ENCODE measurements at regions not wholly inside any gene's neighbourhood (a gene's known extent, or its start where the extent isn't known, plus 50 kb on each side); places are given as distances from the start of the nearest gene placed in this dataset.

- Histone ChIP-seq H3K79me2 (ENCODE audit: control insufficient read depth, insufficient read depth, low read length) (no peaks in the 10 kb centered on the region), H3K36me3 (ENCODE audit: control insufficient read depth in 2 of 2, extremely low read depth in 1 of 2, insufficient read depth in 2 of 2, low read length in 2 of 2) (no peaks in the 10 kb centered on the region), H3K4me1 (ENCODE audit: control insufficient read depth, extremely low read depth, insufficient read depth, low read length) (peaks cover 14% of the 10 kb centered on the region), H2AFZ (ENCODE audit: control insufficient read depth, low read length) (no peak overlapping the region), H3K27ac (ENCODE audit: control insufficient read depth, insufficient read depth, low read length) (no peak overlapping the region), H3K9ac (ENCODE audit: control insufficient read depth, extremely low read depth, insufficient read depth, low read length) (no peak overlapping the region), H3K9me3 (ENCODE audit: control insufficient read depth, low read depth, low read length) (no peaks in the 10 kb centered on the region), H3K4me2 (ENCODE audit: control insufficient read depth, extremely low read depth, insufficient read depth, low read depth, low read length) (no peak overlapping the region), H3K9me1 (ENCODE audit: control insufficient read depth, extremely low read depth, insufficient read depth, low read length) (no peaks in the 10 kb centered on the region), H4K20me1 (ENCODE audit: control insufficient read depth, extremely low read depth, insufficient read depth, low read length) (no peaks in the 10 kb centered on the region), H3K4me3 (ENCODE audit: control insufficient read depth in 2 of 3, extremely low read depth in 1 of 3, insufficient read depth in 2 of 3, low read depth in 1 of 3, low read length in 3 of 3) (no peak overlapping the region), H3K27me3 (ENCODE audit: control insufficient read depth, extremely low read depth, insufficient read depth, low read length) (peaks cover 3% of the 10 kb centered on the region)
- no peak for TF ChIP-seq EZH2 (IDR thresholded peaks at IDR 0.05; ENCODE audit: low read length)
- TF ChIP-seq, protein P1, sequence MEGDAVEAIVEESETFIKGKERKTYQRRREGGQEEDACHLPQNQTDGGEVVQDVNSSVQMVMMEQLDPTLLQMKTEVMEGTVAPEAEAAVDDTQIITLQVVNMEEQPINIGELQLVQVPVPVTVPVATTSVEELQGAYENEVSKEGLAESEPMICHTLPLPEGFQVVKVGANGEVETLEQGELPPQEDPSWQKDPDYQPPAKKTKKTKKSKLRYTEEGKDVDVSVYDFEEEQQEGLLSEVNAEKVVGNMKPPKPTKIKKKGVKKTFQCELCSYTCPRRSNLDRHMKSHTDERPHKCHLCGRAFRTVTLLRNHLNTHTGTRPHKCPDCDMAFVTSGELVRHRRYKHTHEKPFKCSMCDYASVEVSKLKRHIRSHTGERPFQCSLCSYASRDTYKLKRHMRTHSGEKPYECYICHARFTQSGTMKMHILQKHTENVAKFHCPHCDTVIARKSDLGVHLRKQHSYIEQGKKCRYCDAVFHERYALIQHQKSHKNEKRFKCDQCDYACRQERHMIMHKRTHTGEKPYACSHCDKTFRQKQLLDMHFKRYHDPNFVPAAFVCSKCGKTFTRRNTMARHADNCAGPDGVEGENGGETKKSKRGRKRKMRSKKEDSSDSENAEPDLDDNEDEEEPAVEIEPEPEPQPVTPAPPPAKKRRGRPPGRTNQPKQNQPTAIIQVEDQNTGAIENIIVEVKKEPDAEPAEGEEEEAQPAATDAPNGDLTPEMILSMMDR (optimal IDR thresholded peaks at IDR 0.05 in 1 of 3, IDR thresholded peaks at IDR 0.05 in 1 of 3, conservative IDR thresholded peaks at IDR 0.05 in 1 of 3; ENCODE audit: extremely low read depth in 1 of 3, insufficient read depth in 2 of 3, low read length in 3 of 3) = no peak
- DNase-seq (ENCODE audit: low read depth, low spot score) (no peak), FAIRE-seq (no peak)
- dilution Hi-C loops (cut with MboI; ENCODE audit: extremely low pct_ligation_motif_present, low sequenced_read_pairs) = no loop called here
Measured at GRCh38 chr10:29109707-29110571, 178.9 kb upstream of the LYZL1 start.

DNA sequence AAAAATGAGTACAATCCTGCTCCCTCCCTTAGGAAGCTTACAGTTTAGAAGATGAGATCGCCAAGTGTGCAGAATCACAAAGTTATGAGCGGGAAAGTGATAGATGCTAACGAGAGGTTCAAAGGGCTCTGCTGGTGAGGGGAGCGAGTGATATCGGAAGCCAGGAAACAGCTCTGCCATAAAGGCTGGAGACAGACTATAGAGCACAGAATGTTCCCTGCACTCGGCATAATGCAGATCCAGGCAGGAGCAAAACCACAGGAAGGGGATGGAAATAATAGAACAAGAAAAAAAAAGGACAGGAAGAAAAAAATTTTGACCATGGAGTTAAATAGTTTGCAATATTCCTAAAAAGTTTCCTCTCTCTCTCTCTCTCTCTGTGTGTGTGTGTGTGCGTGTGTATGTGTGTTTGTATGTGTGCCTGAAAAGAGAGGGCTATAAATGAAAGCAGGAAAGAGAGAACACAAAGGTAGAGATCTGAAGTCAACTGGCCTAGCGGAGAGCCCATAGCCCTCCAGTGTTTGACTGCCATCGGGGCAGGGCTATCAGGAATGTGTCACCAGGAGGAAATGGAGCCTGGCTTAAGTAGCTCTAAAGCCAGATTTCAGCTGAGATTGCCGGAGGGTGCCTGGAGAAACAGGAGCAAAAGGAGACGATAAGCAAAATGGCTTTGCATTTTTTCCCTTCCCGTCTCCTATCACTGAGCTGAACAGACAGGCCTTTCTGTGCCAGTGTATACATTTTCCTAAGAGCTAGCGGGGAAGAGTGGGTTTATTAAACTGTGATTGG, 175.8 kb upstream of the LYZL1 start:
- FAIRE-seq = no peak

More for the DNA sequence above, 175.8 kb upstream of the LYZL1 start:
- Histone ChIP-seq H4K20me1 (ENCODE audit: control insufficient read depth, extremely low read depth, insufficient read depth, low read length) (no peaks in the 10 kb centered on the region), H3K36me3 (ENCODE audit: control insufficient read depth in 2 of 2, extremely low read depth in 1 of 2, insufficient read depth in 2 of 2, low read length in 2 of 2) (no peaks in the 10 kb centered on the region), H3K4me1 (ENCODE audit: control insufficient read depth, extremely low read depth, insufficient read depth, low read length) (no peaks in the 10 kb centered on the region), H3K9ac (ENCODE audit: control insufficient read depth, extremely low read depth, insufficient read depth, low read length) (no peak overlapping the region), H3K27ac (ENCODE audit: control insufficient read depth, insufficient read depth, low read length) (no peak overlapping the region), H3K9me3 (ENCODE audit: control insufficient read depth, low read depth, low read length) (no peaks in the 10 kb centered on the region), H3K4me2 (ENCODE audit: control insufficient read depth, extremely low read depth, insufficient read depth, low read depth, low read length) (no peak overlapping the region), H3K4me3 (ENCODE audit: control insufficient read depth in 2 of 3, extremely low read depth in 1 of 3, insufficient read depth in 2 of 3, low read depth in 1 of 3, low read length in 3 of 3) (no peak overlapping the region), H3K27me3 (ENCODE audit: control insufficient read depth, extremely low read depth, insufficient read depth, low read length) (peaks cover 5% of the 10 kb centered on the region), H3K9me1 (ENCODE audit: control insufficient read depth, extremely low read depth, insufficient read depth, low read length) (no peaks in the 10 kb centered on the region), H3K79me2 (ENCODE audit: control insufficient read depth, insufficient read depth, low read length) (no peaks in the 10 kb centered on the region), H2AFZ (ENCODE audit: control insufficient read depth, low read length) (no peak overlapping the region)
- no peak for TF ChIP-seq EZH2 (IDR thresholded peaks at IDR 0.05; ENCODE audit: low read length)
- TF ChIP-seq, protein P1 (optimal IDR thresholded peaks at IDR 0.05 in 1 of 3, IDR thresholded peaks at IDR 0.05 in 1 of 3, conservative IDR thresholded peaks at IDR 0.05 in 1 of 3; ENCODE audit: extremely low read depth in 1 of 3, insufficient read depth in 2 of 3, low read length in 3 of 3) = no peak
- dilution Hi-C loops (cut with MboI; ENCODE audit: extremely low pct_ligation_motif_present, low sequenced_read_pairs) = no loop called here
- DNase-seq (ENCODE audit: low read depth, low spot score) = no peak
